MM.1S (cell line): ENCODE measurements at regions not wholly inside any gene's neighbourhood (a gene's known extent, or its start where the extent isn't known, plus 50 kb on each side); places are given as distances from the start of the nearest gene placed in this dataset.

Experiments
- DNase-seq: peaks from one replicate; pipeline ENCODE4 v3.0.0-alpha.2; 2015
- H2AFZ ChIP-seq: fragments of 300-600 bp; sonication (generic); 2 replicates; pipeline ENCODE4 v1.6.0; 2016; ENCODE audit warnings: antibody characterized with exemption, low read length
- H3F3A ChIP-seq: fragments of 300-600 bp; sonication (generic); 2 replicates; pipeline ENCODE4 v1.6.1; 2016; ENCODE audit warnings: mild to moderate bottlenecking, antibody characterized with exemption, low read length, moderate library complexity, mixed read lengths; ENCODE audit not compliant: insufficient read depth
- H3K27ac ChIP-seq: fragments of 300-600 bp; sonication (generic); 2 replicates; pipeline ENCODE4 v1.5.1; 2016; ENCODE audit warnings: mild to moderate bottlenecking, low read length
- H3K27me3 ChIP-seq: fragments of 300-600 bp; sonication (generic); replicated peaks from 2 replicates; pipeline ENCODE4 v1.6.0; 2016; ENCODE audit warnings: low read length; ENCODE audit not compliant: insufficient read depth
- H3K36me3 ChIP-seq: fragments of 300-600 bp; sonication (generic); replicated peaks from 2 replicates; pipeline ENCODE4 v1.6.1; 2016; ENCODE audit warnings: mild to moderate bottlenecking, low read length, mixed read lengths; ENCODE audit not compliant: insufficient read depth
- H3K4me1 ChIP-seq: fragments of 300-600 bp; sonication (generic); 2 replicates; pipeline ENCODE4 v1.6.1; 2016; ENCODE audit warnings: low read length, mixed read lengths
- H3K4me2 ChIP-seq: fragments of 300-600 bp; sonication (generic); 2 replicates; pipeline ENCODE4 v1.6.0; 2016; ENCODE audit warnings: low read depth, low read length
- H3K4me3 ChIP-seq: fragments of 300-600 bp; sonication (generic); 2 replicates; pipeline ENCODE4 v1.5.1; 2016; ENCODE audit warnings: low read length, mixed read lengths
- H3K79me2 ChIP-seq: fragments of 300-600 bp; sonication (generic); 2 replicates; pipeline ENCODE4 v1.6.1; 2016; ENCODE audit warnings: mixed run types, low read length, mixed read lengths
- H3K9ac ChIP-seq: fragments of 300-600 bp; sonication (generic); 2 replicates; pipeline ENCODE4 v1.6.1; 2016; ENCODE audit warnings: low read length, mixed read lengths
- H3K9me2 ChIP-seq: fragments of 300-600 bp; sonication (generic); replicated peaks from 2 replicates; pipeline ENCODE4 v1.6.1; 2016; ENCODE audit warnings: mild to moderate bottlenecking, low read length, mixed read lengths; ENCODE audit not compliant: insufficient read depth
- H3K9me3 ChIP-seq: fragments of 300-600 bp; sonication (generic); replicated peaks from 2 replicates; pipeline ENCODE4 v1.6.1; 2016; ENCODE audit warnings: mild to moderate bottlenecking, low read length, mixed read lengths; ENCODE audit not compliant: insufficient read depth
- H4K20me1 ChIP-seq: fragments of 300-600 bp; sonication (generic); 2 replicates; pipeline ENCODE4 v1.6.1; 2016; ENCODE audit warnings: mild to moderate bottlenecking, low read length, moderate library complexity, mixed read lengths; ENCODE audit not compliant: insufficient read depth
- CTCF ChIP-seq: fragments of 300-600 bp; sonication (generic); IDR thresholded peaks from 2 replicates; pipeline ENCODE4 v1.5.1; 2016; ENCODE audit warnings: antibody characterized with exemption, low read length, mixed read lengths
- EZH2 ChIP-seq: fragments of 300-600 bp; sonication (generic); optimal IDR thresholded peaks from 2 replicates; pipeline ENCODE3; 2017; ENCODE audit warnings: low read depth, mild to moderate bottlenecking, antibody characterized with exemption, low read length, mixed read lengths
- EZH2phosphoT487 ChIP-seq: fragments of 300-600 bp; sonication (generic); IDR thresholded peaks from 2 replicates; pipeline ENCODE4 v1.6.1; 2018; ENCODE audit warnings: antibody characterized with exemption, low read length

GRCh38 chr7:112596260-112596659 is 115.5 kb downstream of the LSMEM1 start:
- Histone ChIP-seq H3K9me2 (no peaks in the 10 kb centered on the region), H4K20me1 (no peaks in the 10 kb centered on the region), H3K79me2 (no peaks in the 10 kb centered on the region), H3K4me3 (no peak overlapping the region), H3K4me1 (no peaks in the 10 kb centered on the region), H3K9me3 (no peaks in the 10 kb centered on the region), H3K27ac (no peak overlapping the region), H3K36me3 (no peaks in the 10 kb centered on the region), H3K4me2 (no peak overlapping the region), H3K27me3 (no peaks in the 10 kb centered on the region), H2AFZ (no peak overlapping the region), H3K9ac (no peak overlapping the region), H3F3A (no peaks in the 10 kb centered on the region)
- no peak for DNase-seq
- TF ChIP-seq EZH2 = no peak

GRCh38 chr7:112596981-112597380 is 116.2 kb downstream of the LSMEM1 start:
- no peaks in the 10 kb centered on the region for H3K27me3 ChIP-seq
- H3K9me3 ChIP-seq = no peaks in the 10 kb centered on the region
- H3K4me2 ChIP-seq = no peak overlapping the region
- no peak overlapping the region for H2AFZ ChIP-seq
- H3K4me1 ChIP-seq = no peaks in the 10 kb centered on the region
- no peaks in the 10 kb centered on the region for H3F3A ChIP-seq
- H3K4me3 ChIP-seq = no peak overlapping the region
- DNase-seq = no peak
- no peaks in the 10 kb centered on the region for H3K9me2 ChIP-seq
- no peaks in the 10 kb centered on the region for H4K20me1 ChIP-seq
- no peak overlapping the region for H3K27ac ChIP-seq
- H3K9ac ChIP-seq = no peak overlapping the region
- TF ChIP-seq EZH2phosphoT487 (no peak), CTCF (no peak), EZH2 (no peak)
- no peaks in the 10 kb centered on the region for H3K36me3 ChIP-seq
- no peaks in the 10 kb centered on the region for H3K79me2 ChIP-seq

GRCh38 chr7:112603673-112604072 is 122.9 kb downstream of the LSMEM1 start:
- Histone ChIP-seq H3K4me2 (no peak overlapping the region), H3K9me3 (no peaks in the 10 kb centered on the region), H3K27ac (no peak overlapping the region), H3K9ac (no peak overlapping the region), H3K4me3 (no peak overlapping the region), H3K4me1 (no peaks in the 10 kb centered on the region), H3K9me2 (no peaks in the 10 kb centered on the region), H3K27me3 (no peaks in the 10 kb centered on the region), H2AFZ (no peak overlapping the region), H3K36me3 (no peaks in the 10 kb centered on the region), H3F3A (no peaks in the 10 kb centered on the region), H3K79me2 (no peaks in the 10 kb centered on the region), H4K20me1 (no peaks in the 10 kb centered on the region)
- TF ChIP-seq EZH2 (no peak), CTCF (no peak), EZH2phosphoT487 (no peak)
- no peak for DNase-seq

GRCh38 chr7:112610636-112611035 is 129.8 kb downstream of the LSMEM1 start:
- no peaks in the 10 kb centered on the region for H4K20me1 ChIP-seq
- H3F3A ChIP-seq = no peaks in the 10 kb centered on the region
- no peak for TF ChIP-seq EZH2phosphoT487
- no peak for TF ChIP-seq CTCF
- TF ChIP-seq EZH2 = no peak
- H3K4me1 ChIP-seq = no peaks in the 10 kb centered on the region
- H3K27ac ChIP-seq = no peak overlapping the region
- no peak overlapping the region for H3K9ac ChIP-seq
- H2AFZ ChIP-seq = no peak overlapping the region
- H3K27me3 ChIP-seq = no peaks in the 10 kb centered on the region
- H3K4me2 ChIP-seq = no peak overlapping the region
- no peaks in the 10 kb centered on the region for H3K79me2 ChIP-seq
- H3K4me3 ChIP-seq = no peak overlapping the region
- H3K9me2 ChIP-seq = no peaks in the 10 kb centered on the region
- H3K9me3 ChIP-seq = no peaks in the 10 kb centered on the region
- DNase-seq = no peak
- no peaks in the 10 kb centered on the region for H3K36me3 ChIP-seq
